IMR-90 (cell line): ENCODE measurements at regions not wholly inside any gene's neighbourhood (a gene's known extent, or its start where the extent isn't known, plus 50 kb on each side); places are given as distances from the start of the nearest gene placed in this dataset.

Experiments
- ATAC-seq: fragments of 200-7000 bp; cut with Tn5 transposase; 2 replicates; pipeline ENCODE4 v1.9.1; 2020; ENCODE audit warnings: low read depth, mild to moderate bottlenecking, moderate library complexity
- BruUV-seq: library from RNA; stranded (reverse); fragments of 400-500 nt; replicated peaks from 2 replicates; lab custom pipeline; 2021; lab: Mats Ljungman, UMichigan
- CTCF ChIA-PET: fragments of 300-600 bp; formaldehyde crosslinking; extraction: SDS; loops from one replicate; lab custom pipeline; 2021; ENCODE audit warnings: antibody characterized with exemption; lab: Yijun Ruan, JAX
- POLR2A ChIA-PET: fragments of 300-600 bp; sonication (Branson Sonifier 250); formaldehyde crosslinking; loops from one replicate; lab custom pipeline; 2022; ENCODE audit warnings: antibody characterized with exemption; ENCODE audit not compliant: unreplicated experiment; lab: Charles Lee
- DNase-seq: peaks from one replicate; pipeline ENCODE4 v3.0.0; 2013
- H2AFZ ChIP-seq: replicated peaks from 2 replicates; pipeline ENCODE3; 2013; ENCODE audit warnings: low read length, mild to moderate bottlenecking; ENCODE audit not compliant: poor library complexity
- H2AK5ac ChIP-seq: 2 replicates; pipeline ENCODE4 v1.6.1; 2013; ENCODE audit warnings: low read depth, low read length, inconsistent platforms
- H2AK9ac ChIP-seq: replicated peaks from 2 replicates; pipeline ENCODE3; 2013; ENCODE audit warnings: mild to moderate bottlenecking, low read depth, low read length, moderate library complexity; ENCODE audit not compliant: poor library complexity
- H2BK120ac ChIP-seq: 2 replicates; pipeline ENCODE4 v1.6.1; 2013; ENCODE audit warnings: low read depth, low read length, inconsistent platforms
- H2BK15ac ChIP-seq: 3 replicates; pipeline ENCODE4 v1.6.1; 2013; ENCODE audit warnings: low read depth, low read length, inconsistent platforms
- H2BK20ac ChIP-seq: 2 replicates; pipeline ENCODE4 v1.6.1; 2013; ENCODE audit warnings: low read depth, mild to moderate bottlenecking, inconsistent platforms, low read length, moderate library complexity
- H2BK5ac ChIP-seq: 2 replicates; pipeline ENCODE4 v1.6.1; 2013; ENCODE audit warnings: mild to moderate bottlenecking, low read depth, low read length, inconsistent platforms; ENCODE audit not compliant: poor library complexity, severe bottlenecking
- H3K14ac ChIP-seq: replicated peaks from 2 replicates; pipeline ENCODE4 v1.6.1; 2013; ENCODE audit warnings: low read depth, low read length, inconsistent platforms
- H3K18ac ChIP-seq: 2 replicates; pipeline ENCODE4 v1.6.1; 2013; ENCODE audit warnings: low read depth, low read length, control low read depth
- H3K23ac ChIP-seq: 2 replicates; pipeline ENCODE4 v1.6.1; 2013; ENCODE audit warnings: low read depth, low read length, inconsistent platforms
- H3K27ac ChIP-seq: 2 replicates; pipeline ENCODE4 v1.5.1; 2013; ENCODE audit warnings: mild to moderate bottlenecking, control low read depth, low read length; ENCODE audit not compliant: insufficient read depth
- H3K27me3 ChIP-seq: 2 replicates; pipeline ENCODE4 v1.6.1; 2013; ENCODE audit warnings: low read length; ENCODE audit not compliant: control insufficient read depth, insufficient read depth
- H3K36me3 ChIP-seq: 2 replicates; pipeline ENCODE4 v1.6.1; 2013; ENCODE audit warnings: low read length, mixed read lengths; ENCODE audit not compliant: control insufficient read depth, insufficient read depth
- H3K4ac ChIP-seq: 2 replicates; pipeline ENCODE4 v1.6.1; 2013; ENCODE audit warnings: low read depth, low read length, inconsistent platforms
- H3K4me1 ChIP-seq: 2 replicates; pipeline ENCODE4 v1.6.1; 2013; ENCODE audit warnings: low read length, mixed read lengths; ENCODE audit not compliant: control insufficient read depth, insufficient read depth
- H3K4me2 ChIP-seq: 2 replicates; pipeline ENCODE4 v1.6.1; 2013; ENCODE audit warnings: low read depth, mild to moderate bottlenecking, control low read depth, low read length, moderate library complexity
- H3K4me3 ChIP-seq: 2 replicates; pipeline ENCODE4 v1.5.1; 2013; ENCODE audit warnings: low read depth, mild to moderate bottlenecking, control low read depth, low read length, moderate library complexity; ENCODE audit not compliant: insufficient read depth
- H3K56ac ChIP-seq: 2 replicates; pipeline ENCODE4 v1.6.1; 2013; ENCODE audit warnings: low read length, inconsistent platforms; ENCODE audit not compliant: insufficient read depth; ENCODE audit errors: extremely low read depth
- H3K79me1 ChIP-seq, 2 experiments: 2 replicates each; pipeline ENCODE4 v1.6.1; 2013; ENCODE audit warnings: low read length in 2 of 2, inconsistent platforms in 1 of 2, low read depth in 1 of 2
- H3K9ac ChIP-seq: 2 replicates; pipeline ENCODE4 v1.6.1; 2013; ENCODE audit warnings: low read depth, low read length, control low read depth
- H3K9me1 ChIP-seq: 2 replicates; pipeline ENCODE4 v1.6.1; 2013; ENCODE audit warnings: low read length, inconsistent platforms; ENCODE audit not compliant: insufficient read depth
- H3K9me3 ChIP-seq: 2 replicates; pipeline ENCODE4 v1.6.1; 2013; ENCODE audit warnings: low read length; ENCODE audit not compliant: control insufficient read depth, insufficient read depth
- H4K20me1 ChIP-seq: 2 replicates; pipeline ENCODE4 v1.6.1; 2013; ENCODE audit warnings: low read length, inconsistent platforms; ENCODE audit not compliant: insufficient read depth
- H4K5ac ChIP-seq: 2 replicates; pipeline ENCODE4 v1.6.1; 2013; ENCODE audit warnings: mild to moderate bottlenecking, low read depth, low read length, control low read depth
- H4K8ac ChIP-seq, 2 experiments: 2 replicates each; pipeline ENCODE4 v1.6.1; 2013; ENCODE audit warnings: low read depth in 2 of 2, low read length in 2 of 2, control low read depth in 1 of 2, inconsistent platforms in 1 of 2
- H4K91ac ChIP-seq: 2 replicates; pipeline ENCODE4 v1.6.1; 2013; ENCODE audit warnings: low read depth, low read length, inconsistent platforms; ENCODE audit not compliant: insufficient read depth
- BHLHE40 ChIP-seq: fragments of 150-350 bp; IDR thresholded peaks from 2 replicates; pipeline ENCODE4 v1.6.1; 2016; ENCODE audit warnings: mild to moderate bottlenecking, low read depth, low read length
- CHD1 ChIP-seq: IDR thresholded peaks from 2 replicates; pipeline ENCODE4 v1.6.1; 2012; ENCODE audit warnings: low read depth, low read length, improper control_type of control experiment
- FOS ChIP-seq: fragments of 150-350 bp; IDR thresholded peaks from 2 replicates; pipeline ENCODE4 v1.6.1; 2016; ENCODE audit warnings: low read depth, low read length
- MAFK ChIP-seq: IDR thresholded peaks from 2 replicates; pipeline ENCODE4 v1.6.1; 2012; ENCODE audit warnings: low read depth, low read length, improper control_type of control experiment
- MAZ ChIP-seq: IDR thresholded peaks from 2 replicates; pipeline ENCODE4 v1.6.1; 2012; ENCODE audit warnings: low read depth, mild to moderate bottlenecking, low read length, improper control_type of control experiment, moderate library complexity, borderline replicate concordance
- MXI1 ChIP-seq: IDR thresholded peaks from 2 replicates; pipeline ENCODE4 v1.6.1; 2012; ENCODE audit warnings: low read depth, mild to moderate bottlenecking, low read length, moderate library complexity, borderline replicate concordance
- NFE2L2 ChIP-seq: fragments of 150-350 bp; IDR thresholded peaks from 2 replicates; pipeline ENCODE4 v1.6.1; 2016; ENCODE audit warnings: low read depth, mild to moderate bottlenecking, low read length
- POLR2A ChIP-seq: IDR thresholded peaks from 2 replicates; pipeline ENCODE4 v1.6.1; 2012; ENCODE audit warnings: mild to moderate bottlenecking, low read depth, low read length
- RAD21 ChIP-seq: IDR thresholded peaks from 2 replicates; pipeline ENCODE4 v1.6.1; 2012; ENCODE audit warnings: low read length, improper control_type of control experiment
- RCOR1 ChIP-seq: IDR thresholded peaks from 2 replicates; pipeline ENCODE4 v1.6.1; 2012; ENCODE audit warnings: mild to moderate bottlenecking, low read length, improper control_type of control experiment; ENCODE audit not compliant: insufficient replicate concordance
- RFX5 ChIP-seq: IDR thresholded peaks from 2 replicates; pipeline ENCODE4 v1.8.0; 2012; ENCODE audit warnings: low read depth, mild to moderate bottlenecking, low read length, moderate library complexity
- SMC3 ChIP-seq: fragments of 150-350 bp; IDR thresholded peaks from 2 replicates; pipeline ENCODE4 v1.6.1; 2016; ENCODE audit warnings: low read depth, mild to moderate bottlenecking, antibody characterized with exemption, low read length, moderate library complexity
- WGBS, 2 experiments: methylation state at CpG; one replicate each; pipeline versions ENCODE4 v1.1.5 to v1.1.7; 2013; ENCODE audit warnings: missing lambda C conversion rate in 2 of 2; ENCODE audit not compliant: insufficient read length in 1 of 2; ENCODE audit errors: extremely low coverage in 2 of 2; 5-methylcytosine and 5-hydroxymethylcytosine counted together
- dilution Hi-C: fragments of 300-500 bp; cut with HindIII; formaldehyde crosslinking; loops from one replicate; pipeline ENCODE4 v1.14.3; 2018; ENCODE audit warnings: low sequenced_read_pairs; ENCODE audit not compliant: unreplicated experiment
- in situ Hi-C: fragments of 300-500 bp; cut with MboI; formaldehyde crosslinking; loops from 3 replicates; pipeline ENCODE4 v1.14.3; 2019; ENCODE audit warnings: low sequenced_read_pairs, inconsistent platforms, mixed read lengths
- intact Hi-C: fragments of 100-400 bp; cut with micrococcal nuclease; formaldehyde crosslinking; loops from 2 replicates; pipeline ENCODE4 v1.10.0; 2022
- TF ChIP-seq, protein P1 (sequence below): fragments of 150-350 bp; IDR thresholded peaks from 2 replicates; pipeline ENCODE4 v1.6.1; 2016; ENCODE audit warnings: low read depth, mild to moderate bottlenecking, low read length, moderate library complexity, borderline replicate concordance
- TF ChIP-seq, protein P2 (sequence below): conservative IDR thresholded peaks from 2 replicates; pipeline ENCODE4 v1.5.1; 2012; ENCODE audit warnings: mild to moderate bottlenecking, low read depth, low read length, improper control_type of control experiment

DNA sequence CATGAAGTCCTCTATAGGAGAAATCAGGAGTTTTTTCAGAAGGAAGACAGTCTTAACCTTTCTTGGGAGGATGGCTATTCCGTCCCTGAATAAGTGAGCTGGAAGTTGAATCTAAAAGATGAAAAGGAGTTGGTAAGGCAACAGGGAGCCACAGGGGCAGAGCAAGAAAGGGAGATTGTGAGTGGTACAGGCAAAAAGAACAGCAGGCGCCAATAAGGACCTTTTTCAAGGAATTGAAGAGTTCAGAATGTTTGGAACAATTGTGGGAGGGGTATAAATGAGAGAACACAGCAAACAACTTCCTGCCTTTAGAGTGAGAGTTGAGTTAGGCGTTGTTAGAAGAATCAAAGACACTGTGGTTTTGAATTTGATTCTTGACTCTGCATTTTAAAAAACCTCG is 1003.7 kb downstream of the EPHA7 start:
- dilution Hi-C loops (no loop called here), in situ Hi-C loops (no loop called here), intact Hi-C loops (no loop called here)
- Histone ChIP-seq H3K9ac (no peak overlapping the region), H3K4me2 (no peak overlapping the region), H3K27me3 (no peaks in the 10 kb centered on the region), H3K4me3 (no peak overlapping the region), H3K36me3 (no peaks in the 10 kb centered on the region), H3K9me3 (no peaks in the 10 kb centered on the region), H3K4me1 (no peaks in the 10 kb centered on the region), H3K4ac (no peak overlapping the region), H3K9me1 (no peaks in the 10 kb centered on the region), H3K79me1 (no peaks in the 10 kb centered on the region), H2BK20ac (no peak overlapping the region), H3K14ac (no peak overlapping the region), H3K18ac (no peak overlapping the region), H4K5ac (no peak overlapping the region), H2AK9ac (no peak overlapping the region), H2BK15ac (no peak overlapping the region), H4K20me1 (no peaks in the 10 kb centered on the region), H3K23ac (no peak overlapping the region), H3K27ac (no peak overlapping the region), H3K56ac (no peak overlapping the region), H4K91ac (no peak overlapping the region), H2AFZ (no peak overlapping the region), H2AK5ac (no peak overlapping the region), H2BK5ac (no peak overlapping the region), H2BK120ac (no peak overlapping the region), H4K8ac (no peak overlapping the region)
- WGBS, 2 experiments: 0% methylated on average over 1 of the region's 4 CpGs; no CpG with 5 or more reads in 1 of the 2 experiments
- BruUV-seq: no TSS peak
- DNase-seq: no peak
- TF ChIP-seq MXI1: no peak
- no peak for TF ChIP-seq CHD1
- TF ChIP-seq RCOR1: no peak
- TF ChIP-seq RFX5: no peak
- no peak for TF ChIP-seq POLR2A
- TF ChIP-seq, protein P1, sequence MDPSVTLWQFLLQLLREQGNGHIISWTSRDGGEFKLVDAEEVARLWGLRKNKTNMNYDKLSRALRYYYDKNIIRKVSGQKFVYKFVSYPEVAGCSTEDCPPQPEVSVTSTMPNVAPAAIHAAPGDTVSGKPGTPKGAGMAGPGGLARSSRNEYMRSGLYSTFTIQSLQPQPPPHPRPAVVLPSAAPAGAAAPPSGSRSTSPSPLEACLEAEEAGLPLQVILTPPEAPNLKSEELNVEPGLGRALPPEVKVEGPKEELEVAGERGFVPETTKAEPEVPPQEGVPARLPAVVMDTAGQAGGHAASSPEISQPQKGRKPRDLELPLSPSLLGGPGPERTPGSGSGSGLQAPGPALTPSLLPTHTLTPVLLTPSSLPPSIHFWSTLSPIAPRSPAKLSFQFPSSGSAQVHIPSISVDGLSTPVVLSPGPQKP: no peak
- no peak for TF ChIP-seq SMC3
- TF ChIP-seq, protein P2, sequence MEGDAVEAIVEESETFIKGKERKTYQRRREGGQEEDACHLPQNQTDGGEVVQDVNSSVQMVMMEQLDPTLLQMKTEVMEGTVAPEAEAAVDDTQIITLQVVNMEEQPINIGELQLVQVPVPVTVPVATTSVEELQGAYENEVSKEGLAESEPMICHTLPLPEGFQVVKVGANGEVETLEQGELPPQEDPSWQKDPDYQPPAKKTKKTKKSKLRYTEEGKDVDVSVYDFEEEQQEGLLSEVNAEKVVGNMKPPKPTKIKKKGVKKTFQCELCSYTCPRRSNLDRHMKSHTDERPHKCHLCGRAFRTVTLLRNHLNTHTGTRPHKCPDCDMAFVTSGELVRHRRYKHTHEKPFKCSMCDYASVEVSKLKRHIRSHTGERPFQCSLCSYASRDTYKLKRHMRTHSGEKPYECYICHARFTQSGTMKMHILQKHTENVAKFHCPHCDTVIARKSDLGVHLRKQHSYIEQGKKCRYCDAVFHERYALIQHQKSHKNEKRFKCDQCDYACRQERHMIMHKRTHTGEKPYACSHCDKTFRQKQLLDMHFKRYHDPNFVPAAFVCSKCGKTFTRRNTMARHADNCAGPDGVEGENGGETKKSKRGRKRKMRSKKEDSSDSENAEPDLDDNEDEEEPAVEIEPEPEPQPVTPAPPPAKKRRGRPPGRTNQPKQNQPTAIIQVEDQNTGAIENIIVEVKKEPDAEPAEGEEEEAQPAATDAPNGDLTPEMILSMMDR: no peak
- TF ChIP-seq MAZ: no peak
- TF ChIP-seq BHLHE40: no peak
- TF ChIP-seq MAFK: no peak
- TF ChIP-seq RAD21: no peak
- no peak for TF ChIP-seq FOS
- no peak for TF ChIP-seq NFE2L2
- CTCF ChIA-PET: no interaction called here
- POLR2A ChIA-PET: no interaction called here
- no peak for ATAC-seq
